ENCODE measurements at regions not wholly inside any gene's neighbourhood (a gene's known extent, or its start where the extent isn't known, plus 50 kb on each side); places are given as distances from the start of the nearest gene placed in this dataset.

GRCh38 chr5:98585661-98586310 is 187.7 kb upstream of the RGMB start:
- no peak overlapping the region for H2AFZ ChIP-seq
- no peaks in the 10 kb centered on the region for H3K9me3 ChIP-seq (ENCODE audit: low read depth)
- no peak overlapping the region for H3K4me3 ChIP-seq
- peaks cover 13% of the 10 kb centered on the region for H3K4me1 ChIP-seq (ENCODE audit: insufficient read depth)
- no peak overlapping the region for H3K27ac ChIP-seq
- H3K4me2 ChIP-seq (ENCODE audit: unreplicated experiment) = no peak overlapping the region
- no peaks in the 10 kb centered on the region for H3K9me2 ChIP-seq (ENCODE audit: insufficient read depth)
- H3K36me3 ChIP-seq (ENCODE audit: low read depth) = no peaks in the 10 kb centered on the region
- H4K20me1 ChIP-seq (ENCODE audit: insufficient read depth) = no peaks in the 10 kb centered on the region
- no peak for TF ChIP-seq EZH2 (IDR thresholded peaks at IDR 0.05; ENCODE audit: insufficient read depth, poor library complexity, severe bottlenecking)
- no peak for TF ChIP-seq EZH2phosphoT487 (IDR thresholded peaks at IDR 0.05; ENCODE audit: insufficient read depth, low read depth)
- peaks cover 12% of the 10 kb centered on the region for H3F3A ChIP-seq (ENCODE audit: insufficient read depth)
- in situ Hi-C loops (cut with MboI) = no loop called here
- 80 to 87% methylated on average over 3 of the region's 3 CpGs for WGBS, 2 experiments (ENCODE audit: low coverage in 1 of 2, low lambda C conversion rate in 2 of 2, missing lambda C conversion rate in 2 of 2)
- H3K79me2 ChIP-seq (ENCODE audit: insufficient read depth) = no peaks in the 10 kb centered on the region
- H3K27me3 ChIP-seq (replicated peaks; ENCODE audit: insufficient read depth) = no peaks in the 10 kb centered on the region
- no peak for DNase-seq
- H3K9ac ChIP-seq = no peak overlapping the region

GRCh38 chr5:98586581-98586980 is 186.9 kb upstream of the RGMB start:
- Histone ChIP-seq H3K4me2 (ENCODE audit: unreplicated experiment) (no peak overlapping the region), H3K9me3 (ENCODE audit: low read depth) (no peaks in the 10 kb centered on the region), H3K27me3 (replicated peaks; ENCODE audit: insufficient read depth) (no peaks in the 10 kb centered on the region), H3K9me2 (ENCODE audit: insufficient read depth) (no peaks in the 10 kb centered on the region), H2AFZ (no peak overlapping the region), H3K79me2 (ENCODE audit: insufficient read depth) (no peaks in the 10 kb centered on the region), H4K20me1 (ENCODE audit: insufficient read depth) (no peaks in the 10 kb centered on the region), H3K9ac (no peak overlapping the region), H3F3A (ENCODE audit: insufficient read depth) (peaks cover 4% of the 10 kb centered on the region; the same call in 1 of the 2 replicates), H3K4me1 (ENCODE audit: insufficient read depth) (peaks cover 5% of the 10 kb centered on the region), H3K27ac (no peak overlapping the region), H3K36me3 (ENCODE audit: low read depth) (no peaks in the 10 kb centered on the region), H3K4me3 (no peak overlapping the region)
- no peak for TF ChIP-seq EZH2 (IDR thresholded peaks at IDR 0.05; ENCODE audit: insufficient read depth, poor library complexity, severe bottlenecking)
- no peak for TF ChIP-seq EZH2phosphoT487 (IDR thresholded peaks at IDR 0.05; ENCODE audit: insufficient read depth, low read depth)
- WGBS, 2 experiments (ENCODE audit: low coverage in 1 of 2, low lambda C conversion rate in 2 of 2, missing lambda C conversion rate in 2 of 2) = 99% methylated on average over 4 of the region's 4 CpGs
- DNase-seq = no peak
- in situ Hi-C loops (cut with MboI) = no loop called here

- no peak overlapping the region for H3K4me2 ChIP-seq (ENCODE audit: unreplicated experiment)
- H3K36me3 ChIP-seq (ENCODE audit: low read depth) = no peaks in the 10 kb centered on the region
- no peak overlapping the region for H3K27ac ChIP-seq
- in situ Hi-C loops (cut with MboI) = no loop called here
- H3K27me3 ChIP-seq (replicated peaks; ENCODE audit: insufficient read depth) = no peaks in the 10 kb centered on the region
- no peaks in the 10 kb centered on the region for H3K9me3 ChIP-seq (ENCODE audit: low read depth)
- H3K9ac ChIP-seq = no peak overlapping the region
- H3K9me2 ChIP-seq (ENCODE audit: insufficient read depth) = no peaks in the 10 kb centered on the region
- no peak overlapping the region for H2AFZ ChIP-seq
- H4K20me1 ChIP-seq (ENCODE audit: insufficient read depth) = no peaks in the 10 kb centered on the region
- H3K4me3 ChIP-seq = no peak overlapping the region
- H3K79me2 ChIP-seq (ENCODE audit: insufficient read depth) = no peaks in the 10 kb centered on the region
- 98 to 99% methylated on average over 5 of the region's 5 CpGs for WGBS, 2 experiments (ENCODE audit: low coverage in 1 of 2, low lambda C conversion rate in 2 of 2, missing lambda C conversion rate in 2 of 2)
- TF ChIP-seq EZH2 (IDR thresholded peaks at IDR 0.05; ENCODE audit: insufficient read depth, poor library complexity, severe bottlenecking) = no peak
- TF ChIP-seq EZH2phosphoT487 (IDR thresholded peaks at IDR 0.05; ENCODE audit: insufficient read depth, low read depth) = no peak
- no peaks in the 10 kb centered on the region for H3K4me1 ChIP-seq (ENCODE audit: insufficient read depth)
- H3F3A ChIP-seq (ENCODE audit: insufficient read depth) = no peaks in the 10 kb centered on the region
- DNase-seq = no peak
Measured at GRCh38 chr5:98587166-98587565, 186.3 kb upstream of the RGMB start.

GRCh38 chr5:98588215-98588614 is 185.2 kb upstream of the RGMB start:
- no peaks in the 10 kb centered on the region for H3K9me2 ChIP-seq (ENCODE audit: insufficient read depth)
- TF ChIP-seq EZH2 (IDR thresholded peaks at IDR 0.05; ENCODE audit: insufficient read depth, poor library complexity, severe bottlenecking) = no peak
- no peak for TF ChIP-seq EZH2phosphoT487 (IDR thresholded peaks at IDR 0.05; ENCODE audit: insufficient read depth, low read depth)
- H3K27me3 ChIP-seq (replicated peaks; ENCODE audit: insufficient read depth) = no peaks in the 10 kb centered on the region
- DNase-seq = no peak
- no peak overlapping the region for H3K27ac ChIP-seq
- H3K36me3 ChIP-seq (ENCODE audit: low read depth) = no peaks in the 10 kb centered on the region
- no peaks in the 10 kb centered on the region for H3K79me2 ChIP-seq (ENCODE audit: insufficient read depth)
- in situ Hi-C loops (cut with MboI) = no loop called here
- H2AFZ ChIP-seq = no peak overlapping the region
- no peaks in the 10 kb centered on the region for H3K9me3 ChIP-seq (ENCODE audit: low read depth)
- H3K9ac ChIP-seq = no peak overlapping the region
- H3K4me3 ChIP-seq = no peak overlapping the region
- 22 to 29% methylated on average over 3 of the region's 3 CpGs for WGBS, 2 experiments (ENCODE audit: low coverage in 1 of 2, low lambda C conversion rate in 2 of 2, missing lambda C conversion rate in 2 of 2)
- H3K4me2 ChIP-seq (ENCODE audit: unreplicated experiment) = no peak overlapping the region
- H3F3A ChIP-seq (ENCODE audit: insufficient read depth) = no peaks in the 10 kb centered on the region
- no peaks in the 10 kb centered on the region for H4K20me1 ChIP-seq (ENCODE audit: insufficient read depth)
- no peaks in the 10 kb centered on the region for H3K4me1 ChIP-seq (ENCODE audit: insufficient read depth)

Measured in GM23248 (cell line).